SK-N-SH treated with all-trans-retinoic acid at 6 μM for 48 hours (cell line): ENCODE measurements at regions not wholly inside any gene's neighbourhood (a gene's known extent, or its start where the extent isn't known, plus 50 kb on each side); places are given as distances from the start of the nearest gene placed in this dataset.
"Not testable (repeated sequence)": the region's sequence is repeated elsewhere in the genome, so short reads cannot be mapped to it uniquely, and the experiment has no call there.

Experiments used
- ATAC-seq: fragments of 200-7000 bp; cut with Tn5 transposase; 3 replicates; pipeline ENCODE4 v1.9.1; 2020; ENCODE audit warnings: mild to moderate bottlenecking, moderate library complexity
- ARNTL ChIP-seq: fragments of 450-650 bp; formaldehyde crosslinking; IDR thresholded peaks from 2 replicates; pipeline ENCODE4 v1.5.0; 2020; ENCODE audit warnings: low read depth, mild to moderate bottlenecking, moderate library complexity, borderline replicate concordance
- BACH2 ChIP-seq: fragments of 250-450 bp; sonication (Bioruptor Pico); IDR thresholded peaks from 2 replicates; pipeline ENCODE4 v1.9.0; 2021; ENCODE audit warnings: mild to moderate bottlenecking, borderline replicate concordance
- CREB5 ChIP-seq: fragments of 250-450 bp; sonication (Bioruptor Pico); IDR thresholded peaks from 2 replicates; pipeline ENCODE4 v1.5.1; 2020; ENCODE audit warnings: low read depth, mild to moderate bottlenecking, moderate library complexity
- CSRNP3 ChIP-seq: fragments of 250-450 bp; sonication (Bioruptor Pico); IDR thresholded peaks from 2 replicates; pipeline ENCODE4 v1.5.1; 2021; ENCODE audit warnings: mild to moderate bottlenecking, moderate library complexity
- ESRRG ChIP-seq: fragments of 250-450 bp; sonication (Bioruptor Pico); IDR thresholded peaks from 2 replicates; pipeline ENCODE4 v1.6.1; 2021; ENCODE audit warnings: mild to moderate bottlenecking
- GLIS3 ChIP-seq: fragments of 250-450 bp; sonication (Bioruptor Pico); IDR thresholded peaks from 2 replicates; pipeline ENCODE4 v1.5.0; 2020; ENCODE audit warnings: mild to moderate bottlenecking, moderate library complexity
- ISL1 ChIP-seq: fragments of 250-450 bp; sonication (Bioruptor Pico); IDR thresholded peaks from 2 replicates; pipeline ENCODE4 v2.1.2; 2022; ENCODE audit warnings: mild to moderate bottlenecking, moderate library complexity
- OSR1 ChIP-seq: fragments of 250-450 bp; sonication (Bioruptor Pico); IDR thresholded peaks from 2 replicates; pipeline ENCODE4 v1.8.0; 2022; ENCODE audit warnings: moderate library complexity, mild to moderate bottlenecking, inconsistent platforms
- PATZ1 ChIP-seq: fragments of 250-450 bp; sonication (Bioruptor Pico); IDR thresholded peaks from 2 replicates; pipeline ENCODE4 v1.8.0; 2020; ENCODE audit warnings: mild to moderate bottlenecking, moderate library complexity, borderline replicate concordance
- POU6F1 ChIP-seq: fragments of 250-450 bp; sonication (Bioruptor Pico); IDR thresholded peaks from 2 replicates; pipeline ENCODE4 v1.8.0; 2021; ENCODE audit warnings: low read depth, mild to moderate bottlenecking, moderate library complexity, borderline replicate concordance
- RARB ChIP-seq: fragments of 250-450 bp; sonication (Bioruptor Pico); IDR thresholded peaks from 2 replicates; pipeline ENCODE4 v1.8.0; 2021; ENCODE audit warnings: mild to moderate bottlenecking, moderate library complexity
- SNAI2 ChIP-seq: fragments of 250-450 bp; sonication (Bioruptor Pico); IDR thresholded peaks from 2 replicates; pipeline ENCODE4 v1.5.0; 2020; ENCODE audit warnings: mild to moderate bottlenecking, moderate library complexity
- TCF4 ChIP-seq: fragments of 250-450 bp; sonication (Bioruptor Pico); IDR thresholded peaks from 2 replicates; pipeline ENCODE4 v1.8.0; 2021; ENCODE audit warnings: mild to moderate bottlenecking, moderate library complexity, borderline replicate concordance
- TOX ChIP-seq: fragments of 250-450 bp; sonication (Bioruptor Pico); IDR thresholded peaks from 2 replicates; pipeline ENCODE4 v1.8.0; 2021; ENCODE audit warnings: mild to moderate bottlenecking, moderate library complexity, borderline replicate concordance
- TSHZ2 ChIP-seq: fragments of 250-450 bp; sonication (Bioruptor Pico); IDR thresholded peaks from 2 replicates; pipeline ENCODE4 v1.5.0; 2020; ENCODE audit warnings: mild to moderate bottlenecking, moderate library complexity
- ZC3H10 ChIP-seq: fragments of 250-450 bp; sonication (Bioruptor Pico); IDR thresholded peaks from 2 replicates; pipeline ENCODE4 v1.5.1; 2021; ENCODE audit warnings: mild to moderate bottlenecking, moderate library complexity
- ZFP3 ChIP-seq: fragments of 250-450 bp; sonication (Bioruptor Pico); IDR thresholded peaks from 2 replicates; pipeline ENCODE4 v1.5.0; 2020; ENCODE audit warnings: mild to moderate bottlenecking, moderate library complexity
- ZNF565 ChIP-seq: fragments of 450-650 bp; formaldehyde crosslinking; conservative IDR thresholded peaks from 2 replicates; pipeline ENCODE4 v1.5.0; 2020; ENCODE audit warnings: low read depth, mild to moderate bottlenecking, moderate library complexity
- ZNF70 ChIP-seq: fragments of 450-650 bp; formaldehyde crosslinking; IDR thresholded peaks from 2 replicates; pipeline ENCODE4 v1.5.0; 2020; ENCODE audit warnings: mild to moderate bottlenecking, moderate library complexity
- ZNF8 ChIP-seq: fragments of 450-650 bp; formaldehyde crosslinking; IDR thresholded peaks from 2 replicates; pipeline ENCODE4 v1.5.0; 2020; ENCODE audit warnings: mild to moderate bottlenecking, moderate library complexity

GRCh38 chr1:200258447-200259375 is 151.1 kb downstream of the ZNF281 start:
- TF ChIP-seq ZNF565 (CRISPR knock-in tag) = no peak
- TF ChIP-seq ZC3H10 (CRISPR knock-in tag) = no peak
- TF ChIP-seq CSRNP3 = no peak
- TF ChIP-seq GLIS3 = no peak
- TF ChIP-seq BACH2 (CRISPR knock-in tag) = no peak
- no peak for TF ChIP-seq SNAI2 (CRISPR knock-in tag)
- TF ChIP-seq ZFP3 = no peak
- no peak for TF ChIP-seq ZNF8 (CRISPR knock-in tag)
- TF ChIP-seq, all 23 proteins: peak for 0
- peak; percentile 92 for ATAC-seq

- no peak for ATAC-seq
- TF ChIP-seq ZC3H10 (CRISPR knock-in tag) (no peak), RARB (CRISPR knock-in tag) (no peak), PATZ1 (CRISPR knock-in tag) (no peak), ISL1 (CRISPR knock-in tag) (no peak), ZNF70 (CRISPR knock-in tag) (no peak), ARNTL (CRISPR knock-in tag) (no peak), OSR1 (CRISPR knock-in tag) (no peak), ZFP3 (no peak), TOX (CRISPR knock-in tag) (no peak), CREB5 (CRISPR knock-in tag) (no peak), TSHZ2 (CRISPR knock-in tag) (no peak), POU6F1 (no peak), ZNF8 (CRISPR knock-in tag) (no peak), TCF4 (CRISPR knock-in tag) (no peak), GLIS3 (no peak), ESRRG (CRISPR knock-in tag) (no peak)
Measured at GRCh38 chr1:200257235-200257634, 152.6 kb downstream of the ZNF281 start.

- not testable (repeated sequence) for ATAC-seq
Measured at GRCh38 chr1:200254602-200255001, 155.2 kb downstream of the ZNF281 start.
